HG02981 (cell line): ENCODE measurements at regions not wholly inside any gene's neighbourhood (a gene's known extent, or its start where the extent isn't known, plus 50 kb on each side); places are given as distances from the start of the nearest gene placed in this dataset.

Source experiments
- ATAC-seq: cut with Tn5 transposase; IDR thresholded peaks from one replicate; pipeline ENCODE4 v1.9.1; 2021; ENCODE audit warnings: mild to moderate bottlenecking, moderate library complexity; ENCODE audit not compliant: unreplicated experiment

- no peak for ATAC-seq
These were observed 300.4 kb downstream of the SLITRK6 start for GRCh38 chr13:85498774-85499173.

- ATAC-seq, result no peak
These were observed 301.6 kb downstream of the SLITRK6 start for GRCh38 chr13:85497652-85498051.

GRCh38 chr13:85492283-85492682, 306.9 kb downstream of the SLITRK6 start:
- ATAC-seq, result no peak

GRCh38 chr13:85486663-85487062, 312.6 kb downstream of the SLITRK6 start:
- no peak for ATAC-seq

GRCh38 chr13:85473144-85473543, 326.1 kb downstream of the SLITRK6 start:
- ATAC-seq, result no peak

- no peak for ATAC-seq
These were observed 329.9 kb downstream of the SLITRK6 start for GRCh38 chr13:85469320-85469719.

- ATAC-seq, result no peak
These were observed 336.3 kb downstream of the SLITRK6 start for GRCh38 chr13:85462792-85463425.

GRCh38 chr13:85461621-85462020, 337.6 kb downstream of the SLITRK6 start:
- no peak for ATAC-seq

GRCh38 chr13:85445534-85445933, 353.7 kb downstream of the SLITRK6 start:
- ATAC-seq, result no peak

GRCh38 chr13:85441975-85442374, 357.2 kb downstream of the SLITRK6 start:
- no peak for ATAC-seq

GRCh38 chr13:85441364-85441763, 357.9 kb downstream of the SLITRK6 start:
- ATAC-seq, result no peak

- no peak for ATAC-seq
These were observed 363.2 kb downstream of the SLITRK6 start for GRCh38 chr13:85436029-85436428.

- no peak for ATAC-seq
These were observed 364.3 kb downstream of the SLITRK6 start for GRCh38 chr13:85434927-85435326.

GRCh38 chr13:85432881-85433280, 366.3 kb downstream of the SLITRK6 start:
- ATAC-seq, result no peak

GRCh38 chr13:85431720-85432119, 367.5 kb downstream of the SLITRK6 start:
- ATAC-seq, result no peak

- ATAC-seq, result no peak
These were observed 368.9 kb downstream of the SLITRK6 start for GRCh38 chr13:85430216-85430794.

GRCh38 chr13:85427416-85427815, 371.8 kb downstream of the SLITRK6 start:
- ATAC-seq, result no peak

- ATAC-seq, result no peak
These were observed 379.1 kb downstream of the SLITRK6 start for GRCh38 chr13:85420136-85420535.

- no peak for ATAC-seq
These were observed 379.6 kb downstream of the SLITRK6 start for GRCh38 chr13:85419611-85420010.

- no peak for ATAC-seq
These were observed 381.4 kb downstream of the SLITRK6 start for GRCh38 chr13:85417807-85418206.

- no peak for ATAC-seq
These were observed 385.6 kb downstream of the SLITRK6 start for GRCh38 chr13:85413664-85414063.

GRCh38 chr13:85412448-85412847, 386.8 kb downstream of the SLITRK6 start:
- no peak for ATAC-seq

- no peak for ATAC-seq
These were observed 387.6 kb downstream of the SLITRK6 start for GRCh38 chr13:85411591-85411990.
